ENCODE measurements at regions not wholly inside any gene's neighbourhood (a gene's known extent, or its start where the extent isn't known, plus 50 kb on each side); places are given as distances from the start of the nearest gene placed in this dataset.
"Not testable (repeated sequence)": the region's sequence is repeated elsewhere in the genome, so short reads cannot be mapped to it uniquely, and the experiment has no call there.

DNA sequence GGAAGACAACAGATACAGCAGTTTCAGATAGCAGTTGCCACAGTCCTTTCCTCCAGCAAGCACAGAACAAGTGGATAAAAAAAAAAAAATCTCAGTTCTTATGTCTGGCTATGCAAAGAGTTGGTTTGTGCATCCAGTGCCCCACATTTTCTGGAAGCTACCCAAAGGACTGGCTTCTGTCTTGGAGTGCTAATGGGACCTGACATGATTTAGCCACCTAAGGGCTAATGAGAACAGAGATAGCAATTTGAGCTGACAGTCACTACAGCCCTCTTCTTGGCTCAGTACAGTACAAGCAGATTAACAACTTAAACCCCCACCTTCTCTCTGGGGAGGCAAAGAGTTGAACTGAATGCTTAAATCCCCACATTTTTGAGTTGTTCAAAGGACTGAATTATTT is 976.8 kb downstream of the TBC1D32 start:
- no peak for DNase-seq (ENCODE audit: low read depth)

DNA sequence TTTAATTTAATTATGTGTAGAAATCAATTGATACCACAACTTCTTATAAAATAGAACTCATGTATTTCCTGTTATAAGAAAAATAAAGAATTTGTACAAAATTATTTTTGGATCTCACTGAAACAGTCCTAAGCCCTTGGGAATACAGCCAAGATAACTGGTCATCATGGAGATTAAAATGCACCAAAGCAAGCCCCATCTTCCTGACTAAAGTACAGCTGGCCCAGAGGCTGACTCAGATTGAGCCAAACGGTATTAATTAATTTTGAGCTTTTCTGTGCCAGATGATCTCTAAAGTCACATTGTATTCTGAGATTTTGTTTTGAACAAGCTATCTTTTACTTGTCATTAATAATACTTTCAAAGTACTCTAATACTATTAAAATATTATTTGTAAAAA is 978.5 kb downstream of the TBC1D32 start:
- DNase-seq (ENCODE audit: low read depth): peak; percentile 8

- DNase-seq (ENCODE audit: low read depth): no peak
These were observed 979.7 kb downstream of the TBC1D32 start for GRCh38 chr6:120354452-120355098.

DNA sequence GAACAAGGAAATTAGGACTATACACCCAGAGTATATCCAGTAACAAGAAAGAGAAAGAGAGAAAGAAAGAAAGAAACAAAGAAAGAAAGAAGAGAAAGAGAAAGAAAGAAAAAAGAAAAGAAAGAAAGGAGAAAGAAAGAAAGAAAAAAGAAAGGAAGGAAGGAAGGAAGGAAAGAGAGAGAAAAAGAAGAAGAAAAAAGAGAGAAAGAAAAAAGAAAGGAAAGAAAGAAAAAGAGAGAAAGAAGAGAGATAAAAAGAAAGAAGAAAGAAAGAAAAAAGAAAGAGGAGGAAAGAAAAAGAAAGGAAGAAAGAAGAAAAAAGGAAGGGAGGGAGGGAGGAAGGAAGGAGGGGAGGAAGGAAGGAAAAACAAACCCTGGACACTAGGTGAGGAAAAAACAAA is 981.8 kb downstream of the TBC1D32 start:
- DNase-seq (ENCODE audit: low read depth): no peak

GRCh38 chr6:120348926-120349325 is 985.4 kb downstream of the TBC1D32 start:
- no peak for DNase-seq (ENCODE audit: low read depth)

DNA sequence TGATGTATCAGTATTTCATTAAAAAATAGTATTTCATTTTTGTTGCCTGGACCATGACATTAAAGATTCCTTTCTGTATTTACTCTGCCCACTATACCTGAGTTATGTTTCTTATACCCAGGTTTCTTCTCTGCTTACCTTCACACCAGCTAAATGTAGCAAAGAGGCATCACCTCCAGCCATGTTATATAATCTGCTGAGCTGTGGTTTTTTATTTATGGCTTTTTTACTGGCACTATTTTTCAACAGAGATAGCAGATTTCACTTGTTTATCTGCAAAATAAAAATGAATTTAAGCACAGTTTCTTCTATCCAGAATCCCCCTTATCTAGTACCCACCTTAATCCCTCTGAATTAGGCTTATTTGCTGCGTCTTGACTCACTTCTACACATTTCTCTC is 979.0 kb upstream of the MAN1A1 start:
- DNase-seq (ENCODE audit: low read depth): no peak

DNA sequence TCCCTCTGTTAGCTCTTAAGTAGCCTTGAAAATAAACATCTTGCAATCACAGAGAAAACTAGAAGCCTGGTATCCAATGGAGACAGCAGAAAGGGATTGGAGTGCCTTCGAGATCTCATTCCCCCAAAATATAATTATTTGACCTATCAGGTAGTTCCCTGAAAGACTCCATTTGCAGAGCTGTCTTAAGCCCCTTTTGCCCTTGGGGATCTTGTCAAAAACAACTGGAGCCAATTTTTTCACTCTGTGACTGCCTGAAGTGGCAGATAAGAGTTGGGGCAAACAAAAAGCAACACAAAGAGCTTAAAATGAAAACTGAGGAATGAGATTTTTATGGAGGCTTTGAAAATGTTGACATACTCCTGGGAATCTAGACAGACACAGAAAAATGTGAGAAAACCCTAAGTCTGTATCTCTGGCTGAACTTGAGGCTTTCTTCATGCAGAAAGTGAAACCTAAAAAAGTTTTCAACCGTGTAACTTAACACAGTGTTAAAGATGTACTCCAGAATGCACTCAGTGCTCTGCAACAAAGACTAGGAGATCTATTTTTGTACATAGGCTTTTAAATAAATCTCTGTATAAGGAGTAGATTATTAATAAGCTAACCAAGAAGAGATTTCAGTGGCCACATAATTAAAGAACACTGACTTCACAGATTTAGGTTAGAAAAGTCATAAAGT is 971.1 kb upstream of the MAN1A1 start:
- DNase-seq (ENCODE audit: low read depth): no peak

DNA sequence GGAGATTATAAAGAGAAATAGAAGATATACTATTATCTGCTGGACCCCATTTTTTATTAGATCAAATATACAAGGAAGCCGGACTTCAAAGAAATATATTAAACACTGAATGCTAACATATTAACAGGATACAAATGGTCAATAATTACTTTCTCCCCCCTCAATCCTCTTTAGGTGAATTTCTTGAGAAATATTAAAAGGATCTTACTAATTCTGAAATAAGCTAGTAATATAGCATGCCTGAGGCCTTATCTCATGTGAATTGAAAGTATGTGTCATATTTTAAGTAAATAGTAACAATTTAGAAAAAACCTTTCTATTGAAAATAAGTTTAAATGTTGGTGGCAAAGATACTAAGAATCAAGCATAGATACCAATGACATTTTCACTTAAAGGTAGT is 954.7 kb upstream of the MAN1A1 start:
- DNase-seq (ENCODE audit: low read depth): no peak

- no peak for DNase-seq (ENCODE audit: low read depth)
These were observed 954.0 kb upstream of the MAN1A1 start for GRCh38 chr6:120303527-120303926.

DNA sequence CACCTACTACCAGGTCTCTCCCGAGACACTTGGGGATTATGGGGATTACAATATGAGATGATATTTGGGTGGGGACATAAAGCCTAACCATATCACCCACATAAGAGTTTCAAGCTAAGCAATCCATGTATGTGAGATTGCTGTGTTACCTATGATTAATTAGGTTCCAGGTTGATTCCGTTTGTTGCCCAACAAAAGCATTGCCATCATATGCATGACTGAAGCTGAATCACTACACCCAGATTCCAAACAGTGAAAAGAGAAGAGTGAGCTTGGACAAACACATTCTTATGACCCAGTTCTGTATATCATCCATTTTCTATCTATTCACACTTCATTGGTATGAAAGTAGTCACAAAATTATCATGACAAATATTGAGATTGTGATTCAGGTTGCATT is 952.5 kb upstream of the MAN1A1 start:
- no peak for DNase-seq (ENCODE audit: low read depth)

DNA sequence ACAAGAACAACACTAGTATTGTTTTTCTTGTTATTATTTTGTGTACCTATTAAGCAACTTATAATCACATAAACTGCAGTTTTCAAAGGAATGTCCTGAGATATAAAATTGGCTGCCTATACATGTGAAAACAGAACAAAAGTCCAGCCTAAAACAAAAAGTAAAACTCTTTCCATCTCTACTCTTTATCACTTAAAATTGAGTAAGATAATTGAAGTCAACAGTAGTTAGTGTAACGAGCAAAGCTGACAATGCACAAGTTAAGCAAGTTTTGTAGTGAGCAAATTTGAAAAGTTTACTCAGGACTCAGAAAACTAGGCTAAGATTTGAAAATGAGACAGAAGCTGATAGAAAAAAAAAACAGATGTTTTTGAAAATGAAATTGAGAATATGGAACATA is 941.4 kb upstream of the MAN1A1 start:
- no peak for DNase-seq (ENCODE audit: low read depth)

DNA sequence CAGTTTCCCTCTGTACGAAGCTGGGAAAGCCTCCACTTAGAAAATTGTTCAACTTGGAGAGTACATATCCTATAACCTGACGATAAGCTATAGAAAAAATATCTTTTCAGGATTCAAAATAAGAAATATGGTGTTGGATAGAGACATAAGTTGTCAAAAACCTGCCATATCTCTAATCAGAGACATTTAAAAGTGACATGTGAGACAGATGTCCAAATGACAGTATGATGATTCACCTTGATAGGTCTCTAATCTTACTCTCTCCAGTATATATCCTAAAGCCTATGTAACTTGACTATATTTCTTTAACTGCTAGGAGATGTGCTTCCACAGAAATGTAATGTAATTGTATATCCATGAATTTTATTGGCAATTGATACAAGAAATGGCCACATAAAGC is 932.4 kb upstream of the MAN1A1 start:
- no peak for DNase-seq (ENCODE audit: low read depth)

- DNase-seq (ENCODE audit: low read depth): no peak
These were observed 930.1 kb upstream of the MAN1A1 start for GRCh38 chr6:120279466-120280167.

DNA sequence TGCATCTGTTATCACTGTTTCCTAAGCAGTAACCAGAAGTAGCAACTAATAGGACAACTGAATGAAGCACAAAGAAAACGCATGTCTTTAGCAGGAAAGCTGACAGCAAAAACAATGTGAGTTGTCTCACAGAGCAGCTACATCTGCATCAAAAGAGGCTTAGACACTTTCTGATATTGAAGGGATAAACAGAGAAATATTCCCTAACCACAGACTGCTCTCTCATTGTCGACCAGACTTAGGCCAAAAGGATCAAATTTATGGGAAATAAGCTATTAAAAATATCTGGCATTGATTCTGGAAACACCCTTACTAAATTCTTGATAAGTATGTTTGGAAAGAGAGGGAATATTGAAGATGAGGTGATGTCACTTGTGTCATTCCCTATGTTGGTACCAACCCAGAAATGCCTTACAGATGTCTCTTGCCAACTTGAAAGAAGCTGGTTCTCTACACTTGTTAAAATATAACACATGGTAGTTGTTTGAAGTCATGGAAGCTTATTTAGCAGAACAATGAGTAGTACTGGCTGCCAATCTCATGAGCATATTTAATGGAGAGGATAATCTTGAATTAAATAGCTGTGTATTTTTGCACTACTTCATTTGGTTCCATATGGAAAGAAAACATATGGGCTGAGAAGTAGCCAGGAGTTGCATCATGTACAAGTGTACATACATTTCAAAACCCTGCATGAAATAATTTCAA is 929.3 kb upstream of the MAN1A1 start:
- DNase-seq (ENCODE audit: low read depth): no peak

DNA sequence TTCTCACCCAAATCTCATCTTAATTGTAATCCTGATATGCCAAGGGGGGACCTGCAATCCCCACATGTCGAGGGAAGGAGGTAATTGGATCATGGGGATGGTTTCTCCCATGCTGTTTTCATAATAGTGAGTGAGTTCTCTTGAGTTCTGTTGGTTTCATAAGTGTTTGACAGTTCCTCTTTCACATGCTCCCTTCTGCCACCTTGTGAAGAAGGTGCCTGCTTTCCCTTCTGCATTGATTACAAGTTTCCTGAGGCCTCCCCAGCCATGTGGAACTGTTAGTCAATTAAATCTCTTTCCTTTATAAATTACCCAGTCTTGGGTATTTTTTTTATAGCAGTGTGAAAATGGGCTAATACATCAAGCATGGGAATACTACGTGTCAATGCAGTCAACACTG is 925.0 kb upstream of the MAN1A1 start:
- DNase-seq (ENCODE audit: low read depth): no peak

DNA sequence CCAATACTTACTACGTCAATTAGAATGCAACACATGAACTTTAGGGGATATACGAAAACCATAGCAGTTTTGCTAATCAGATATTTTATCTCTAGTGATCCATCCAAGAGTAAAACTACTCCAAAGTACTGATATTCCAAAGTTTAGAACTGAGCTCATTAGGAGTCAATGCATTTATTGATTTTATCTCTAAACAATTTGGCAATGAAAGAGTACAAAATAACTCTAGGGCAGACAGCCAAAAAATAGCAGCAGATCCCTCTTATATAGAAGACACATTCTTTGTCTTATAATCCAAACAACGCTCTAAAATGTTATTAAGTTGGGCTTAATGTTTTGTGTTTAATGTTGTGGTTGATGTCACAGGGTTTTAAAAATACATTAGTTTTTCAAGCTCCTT is 923.9 kb upstream of the MAN1A1 start:
- DNase-seq (ENCODE audit: low read depth): no peak

DNA sequence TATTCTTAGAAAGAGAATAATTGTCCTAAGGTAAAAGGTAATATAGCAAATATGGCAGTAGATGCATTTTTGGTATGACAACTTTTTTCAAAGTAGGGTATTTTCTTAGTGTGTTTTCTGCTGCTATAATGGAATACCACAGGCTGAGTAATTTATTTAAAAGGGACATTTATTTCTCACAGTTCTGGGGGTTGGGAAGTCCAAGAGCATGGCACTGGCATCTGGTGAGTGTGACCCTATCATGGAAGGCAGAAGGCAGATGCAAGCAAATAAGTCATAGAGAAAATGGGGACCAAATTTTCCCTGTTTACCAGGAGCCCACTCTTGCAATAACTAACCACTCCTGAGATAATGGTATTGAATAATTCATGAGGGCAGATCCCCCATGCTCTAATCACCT is 922.5 kb upstream of the MAN1A1 start:
- DNase-seq (ENCODE audit: low read depth): no peak

- DNase-seq (ENCODE audit: low read depth): not testable (repeated sequence)
These were observed 918.7 kb upstream of the MAN1A1 start for GRCh38 chr6:120268256-120268655.

GRCh38 chr6:120262354-120262753 is 912.8 kb upstream of the MAN1A1 start:
- no peak for DNase-seq (ENCODE audit: low read depth)

- no peak for DNase-seq (ENCODE audit: low read depth)
These were observed 911.1 kb upstream of the MAN1A1 start for GRCh38 chr6:120260636-120261035.

- DNase-seq (ENCODE audit: low read depth): no peak
These were observed 905.1 kb upstream of the MAN1A1 start for GRCh38 chr6:120254651-120255050.

GRCh38 chr6:120248451-120248850 is 898.9 kb upstream of the MAN1A1 start:
- DNase-seq (ENCODE audit: low read depth): no peak

DNA sequence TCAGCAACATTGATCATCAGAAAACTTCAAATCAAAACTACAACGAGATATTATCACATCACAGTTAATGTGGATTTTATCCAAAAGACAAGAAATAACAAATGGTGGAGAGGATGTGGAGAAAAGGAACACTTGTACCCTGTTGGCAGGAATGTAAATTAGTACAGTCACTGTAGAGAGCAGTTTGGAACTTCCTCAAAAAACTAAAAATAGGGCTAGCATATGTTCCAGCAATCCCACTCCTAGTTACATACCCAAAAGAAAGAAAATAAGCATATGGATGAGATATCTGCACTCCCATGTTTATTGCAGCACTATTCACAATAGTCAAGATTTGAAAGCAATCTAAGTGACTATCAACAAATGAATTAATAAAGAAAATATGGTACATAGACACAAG is 887.7 kb upstream of the MAN1A1 start:
- no peak for DNase-seq (ENCODE audit: low read depth)

Measured in non-pigmented ciliary epithelial cell (primary cell).